Amniotic epithelial cell (primary cell): ENCODE measurements at regions not wholly inside any gene's neighbourhood (a gene's known extent, or its start where the extent isn't known, plus 50 kb on each side); places are given as distances from the start of the nearest gene placed in this dataset.
"Not testable (repeated sequence)": the region's sequence is repeated elsewhere in the genome, so short reads cannot be mapped to it uniquely, and the experiment has no call there.

ENCODE experiments used
- DNase-seq: peaks from one replicate; pipeline ENCODE4 v3.0.0-alpha.2; 2010; ENCODE audit warnings: low read depth

- no peak for DNase-seq
These were observed 1462.1 kb downstream of the DPP10 start for GRCh38 chr2:115904516-115904915.

GRCh38 chr2:115908731-115909130 is 1466.3 kb downstream of the DPP10 start:
- no peak for DNase-seq

GRCh38 chr2:115910270-115910669 is 1467.8 kb downstream of the DPP10 start:
- no peak for DNase-seq

- no peak for DNase-seq
These were observed 1471.5 kb downstream of the DPP10 start for GRCh38 chr2:115913921-115914320.

GRCh38 chr2:115921541-115921940 is 1479.1 kb downstream of the DPP10 start:
- DNase-seq = no peak

GRCh38 chr2:115939902-115940301 is 1497.5 kb downstream of the DPP10 start:
- DNase-seq = no peak

GRCh38 chr2:115942800-115943199 is 1500.4 kb downstream of the DPP10 start:
- no peak for DNase-seq

GRCh38 chr2:115946341-115946740 is 1503.9 kb downstream of the DPP10 start:
- DNase-seq = no peak

- DNase-seq = no peak
These were observed 1504.5 kb downstream of the DPP10 start for GRCh38 chr2:115946891-115947290.

GRCh38 chr2:115976916-115977315 is 1534.5 kb downstream of the DPP10 start:
- DNase-seq = no peak

GRCh38 chr2:115999039-115999438 is 1556.6 kb downstream of the DPP10 start:
- DNase-seq = no peak

- DNase-seq = no peak
These were observed 1580.6 kb downstream of the DPP10 start for GRCh38 chr2:116023026-116023425.

- DNase-seq = not testable (repeated sequence)
These were observed 1596.3 kb downstream of the DPP10 start for GRCh38 chr2:116038758-116039157.

GRCh38 chr2:116042530-116042929 is 1600.1 kb downstream of the DPP10 start:
- no peak for DNase-seq

- DNase-seq = no peak
These were observed 1615.1 kb downstream of the DPP10 start for GRCh38 chr2:116057538-116057937.

- no peak for DNase-seq
These were observed 1618.6 kb downstream of the DPP10 start for GRCh38 chr2:116061023-116061422.

GRCh38 chr2:116073731-116074130 is 1631.3 kb downstream of the DPP10 start:
- DNase-seq = no peak

- DNase-seq = no peak
These were observed 1631.7 kb downstream of the DPP10 start for GRCh38 chr2:116074161-116074560.

- DNase-seq = no peak
These were observed 1645.8 kb downstream of the DPP10 start for GRCh38 chr2:116088236-116088635.

GRCh38 chr2:116094196-116094595 is 1651.8 kb downstream of the DPP10 start:
- no peak for DNase-seq

GRCh38 chr2:116095636-116096035 is 1653.2 kb downstream of the DPP10 start:
- no peak for DNase-seq

- DNase-seq = no peak
These were observed 1655.6 kb downstream of the DPP10 start for GRCh38 chr2:116098049-116098448.

- DNase-seq = no peak
These were observed 1667.0 kb downstream of the DPP10 start for GRCh38 chr2:116109471-116109870.

GRCh38 chr2:116117845-116118244 is 1675.4 kb downstream of the DPP10 start:
- no peak for DNase-seq

GRCh38 chr2:116132833-116133232 is 1681.7 kb upstream of the DDX18 start:
- DNase-seq = no peak
